ENCODE measurements at regions not wholly inside any gene's neighbourhood (a gene's known extent, or its start where the extent isn't known, plus 50 kb on each side); places are given as distances from the start of the nearest gene placed in this dataset.
"Not testable (repeated sequence)": the region's sequence is repeated elsewhere in the genome, so short reads cannot be mapped to it uniquely, and the experiment has no call there.

GRCh38 chr2:176774766-176775451 lies 437.7 kb upstream of the HNRNPA3 start:
- in situ Hi-C loops (cut with MboI; ENCODE audit: low sequenced_read_pairs), result no loop called here

GRCh38 chr2:176777262-176777661 lies 435.3 kb upstream of the HNRNPA3 start:
- in situ Hi-C loops (cut with MboI; ENCODE audit: low sequenced_read_pairs), result no loop called here

DNA sequence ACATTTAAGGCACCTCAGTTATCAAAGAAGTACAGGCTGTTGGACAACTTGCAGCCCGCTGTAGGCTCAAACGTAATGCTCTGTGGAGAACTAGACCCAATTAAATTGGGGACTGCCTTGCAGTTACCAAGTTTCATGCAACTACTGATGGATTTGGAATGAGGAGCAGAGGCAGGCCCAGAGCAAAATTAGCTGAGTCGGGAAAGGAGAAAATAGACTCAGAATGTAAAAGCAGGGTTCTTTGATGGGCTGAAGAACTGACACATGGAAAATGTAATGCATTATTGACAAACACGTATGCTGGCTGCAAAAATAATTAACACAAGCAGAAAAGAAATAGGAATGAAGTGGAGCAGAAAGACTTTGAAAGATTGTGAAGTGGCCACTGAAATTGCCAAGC lies 432.7 kb upstream of the HNRNPA3 start:
- in situ Hi-C loops (cut with MboI; ENCODE audit: low sequenced_read_pairs), result no loop called here

GRCh38 chr2:176780348-176780747 lies 432.2 kb upstream of the HNRNPA3 start:
- in situ Hi-C loops (cut with MboI; ENCODE audit: low sequenced_read_pairs), result no loop called here

- in situ Hi-C loops (cut with MboI; ENCODE audit: low sequenced_read_pairs), result no loop called here
Measured at GRCh38 chr2:176781570-176782217, 430.9 kb upstream of the HNRNPA3 start.

DNA sequence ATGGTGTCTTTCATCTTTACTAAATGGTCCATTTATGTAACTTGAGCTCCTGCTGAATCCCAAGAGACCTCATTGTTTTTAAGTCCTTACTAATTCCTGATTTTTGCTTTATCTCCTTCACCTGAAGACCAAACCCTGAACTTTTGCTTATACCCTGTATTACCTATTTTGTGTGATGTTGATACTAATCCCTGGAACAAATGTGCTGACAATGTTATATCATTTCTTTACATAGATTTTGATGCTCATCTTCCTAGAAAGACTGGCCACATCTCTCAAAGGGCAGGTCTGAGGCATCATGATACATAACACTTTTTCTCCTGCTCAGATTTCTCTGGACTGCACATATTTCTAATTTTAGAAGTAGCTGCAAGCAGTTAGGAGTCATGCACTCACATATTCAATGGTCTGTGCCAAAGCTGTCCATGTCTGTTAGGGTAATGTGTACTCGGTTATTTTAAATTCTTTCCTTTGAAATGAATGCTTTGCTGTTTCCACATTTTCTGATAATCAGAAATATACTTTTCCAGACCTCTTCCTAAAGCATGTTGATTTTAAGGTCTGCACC lies 427.9 kb upstream of the HNRNPA3 start:
- in situ Hi-C loops (cut with MboI; ENCODE audit: low sequenced_read_pairs), result no loop called here

GRCh38 chr2:176789751-176790150 lies 422.8 kb upstream of the HNRNPA3 start:
- in situ Hi-C loops (cut with MboI; ENCODE audit: low sequenced_read_pairs), result no loop called here

DNA sequence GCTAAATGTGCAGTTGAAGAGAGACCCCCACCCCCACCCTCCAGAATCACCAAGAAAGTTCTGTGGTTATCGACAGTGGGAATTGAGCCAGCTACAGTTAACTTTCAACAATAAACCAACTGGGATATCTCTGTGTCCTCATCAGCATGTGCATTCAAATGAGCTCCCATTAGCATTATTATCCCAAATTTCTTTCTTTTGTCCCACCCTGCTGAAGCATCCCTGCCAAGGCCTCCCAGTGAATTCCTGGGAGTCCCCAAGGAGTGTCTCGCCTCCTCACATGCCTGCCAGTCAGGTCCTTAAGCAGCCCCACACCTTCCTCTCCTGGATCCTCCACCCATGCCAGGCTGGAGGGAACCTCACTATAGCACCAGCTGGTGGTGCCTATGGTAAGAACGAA lies 422.1 kb upstream of the HNRNPA3 start:
- in situ Hi-C loops (cut with MboI; ENCODE audit: low sequenced_read_pairs), result no loop called here

DNA sequence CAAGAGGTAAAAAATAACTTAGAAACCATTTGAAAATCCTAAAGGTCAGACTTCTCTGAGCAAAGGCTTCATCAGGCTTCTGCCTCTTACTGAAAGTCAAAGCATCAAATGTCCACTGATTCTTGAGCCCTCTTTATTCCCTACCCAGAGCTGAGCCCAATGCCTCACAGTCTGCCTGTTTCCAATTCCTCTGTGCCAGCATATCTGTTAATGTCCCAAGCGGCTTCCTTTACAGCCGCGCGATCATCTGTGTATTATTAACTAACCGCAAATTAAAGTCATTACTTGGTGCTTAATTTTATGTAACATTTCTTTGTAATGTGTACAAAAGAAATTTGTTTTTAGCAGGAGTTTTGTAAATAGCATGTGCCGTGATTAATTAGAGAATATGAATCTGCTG lies 418.8 kb upstream of the HNRNPA3 start:
- in situ Hi-C loops (cut with MboI; ENCODE audit: low sequenced_read_pairs), result no loop called here

DNA sequence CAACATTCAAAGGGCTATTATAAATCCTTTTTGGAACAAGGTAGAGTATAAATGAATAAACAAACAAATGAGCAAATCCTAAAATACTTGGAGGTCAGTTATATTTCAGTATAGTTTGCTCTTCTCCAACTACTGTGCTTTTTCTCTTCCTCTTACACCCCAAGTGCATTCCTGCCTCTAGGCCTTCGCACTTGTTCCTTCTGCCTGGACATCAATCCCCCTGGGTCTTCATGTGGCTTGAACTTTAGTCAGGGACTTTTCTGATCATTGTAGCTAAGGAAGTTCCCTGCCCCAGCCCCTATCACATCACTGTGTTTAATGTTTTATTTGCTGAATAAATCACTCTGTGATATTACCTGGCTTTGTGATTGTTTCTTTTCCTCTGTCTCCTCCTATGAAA lies 418.2 kb upstream of the HNRNPA3 start:
- in situ Hi-C loops (cut with MboI; ENCODE audit: low sequenced_read_pairs), result no loop called here

GRCh38 chr2:176795823-176796222 lies 416.8 kb upstream of the HNRNPA3 start:
- in situ Hi-C loops (cut with MboI; ENCODE audit: low sequenced_read_pairs), result no loop called here

GRCh38 chr2:176796677-176797076 lies 415.9 kb upstream of the HNRNPA3 start:
- in situ Hi-C loops (cut with MboI; ENCODE audit: low sequenced_read_pairs), result not testable (repeated sequence)

GRCh38 chr2:176804392-176804791 lies 408.2 kb upstream of the HNRNPA3 start:
- in situ Hi-C loops (cut with MboI; ENCODE audit: low sequenced_read_pairs), result no loop called here

GRCh38 chr2:176805345-176805744 lies 407.2 kb upstream of the HNRNPA3 start:
- in situ Hi-C loops (cut with MboI; ENCODE audit: low sequenced_read_pairs), result no loop called here

GRCh38 chr2:176812246-176812775 lies 400.3 kb upstream of the HNRNPA3 start:
- in situ Hi-C loops (cut with MboI; ENCODE audit: low sequenced_read_pairs), result no loop called here

DNA sequence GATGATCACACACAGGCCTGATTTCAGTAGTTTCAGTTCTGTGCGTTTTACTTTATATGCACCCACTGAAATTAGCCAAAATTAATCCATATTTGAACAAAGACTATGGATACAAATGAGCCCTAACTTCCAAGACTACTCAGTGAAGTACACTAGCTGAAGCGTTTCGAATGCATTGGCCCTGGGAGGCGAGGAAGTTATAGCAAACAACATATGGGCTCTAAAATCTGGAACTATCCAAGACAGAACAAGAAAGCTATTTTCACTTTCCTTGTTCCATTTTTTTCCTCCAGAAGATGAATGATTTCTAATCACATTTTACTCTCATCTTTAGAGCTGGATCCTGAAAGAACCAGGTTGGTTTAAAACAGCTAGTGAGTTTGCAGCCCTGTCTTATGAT lies 399.4 kb upstream of the HNRNPA3 start:
- in situ Hi-C loops (cut with MboI; ENCODE audit: low sequenced_read_pairs), result no loop called here

DNA sequence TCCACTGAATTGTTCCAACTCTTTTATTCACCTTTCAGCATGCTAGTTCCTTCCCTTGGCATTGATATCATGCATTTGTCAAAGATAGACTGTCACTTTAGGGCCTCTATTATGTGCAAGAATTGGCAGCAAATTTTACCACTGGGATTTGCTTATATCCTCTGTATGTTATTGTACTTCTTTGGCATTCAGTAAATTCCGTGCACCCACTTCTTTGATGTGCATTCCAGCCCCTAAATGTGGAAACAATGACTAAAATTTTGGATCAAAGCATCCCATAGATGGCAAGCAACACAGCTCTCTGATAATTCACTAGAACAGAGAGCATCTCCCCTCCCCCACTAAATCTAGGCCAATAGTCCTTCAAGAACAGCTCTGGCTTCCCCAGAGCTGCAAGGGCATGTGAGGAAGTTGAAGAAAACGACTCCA lies 399.0 kb upstream of the HNRNPA3 start:
- in situ Hi-C loops (cut with MboI; ENCODE audit: low sequenced_read_pairs), result no loop called here

DNA sequence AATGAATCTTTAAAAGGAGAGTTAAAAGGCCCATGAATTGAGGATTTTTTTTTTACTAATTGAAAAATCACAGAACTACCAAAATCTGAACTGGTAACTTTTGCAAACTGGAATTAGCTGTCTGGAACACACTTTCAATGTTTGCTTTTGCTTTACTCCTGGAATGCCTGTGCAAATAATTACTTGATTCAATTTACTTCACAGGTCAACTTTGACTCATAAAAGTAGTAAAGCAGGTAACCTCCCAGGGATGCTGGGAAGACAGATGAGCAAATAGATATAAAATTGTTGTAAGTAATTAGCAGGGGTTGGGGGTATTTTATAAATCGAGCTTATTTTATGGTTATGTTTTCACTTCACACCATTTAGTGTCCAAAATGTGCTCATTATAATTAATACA lies 398.3 kb upstream of the HNRNPA3 start:
- in situ Hi-C loops (cut with MboI; ENCODE audit: low sequenced_read_pairs), result no loop called here

- in situ Hi-C loops (cut with MboI; ENCODE audit: low sequenced_read_pairs), result no loop called here
Measured at GRCh38 chr2:176814740-176815367, 397.7 kb upstream of the HNRNPA3 start.

GRCh38 chr2:176817061-176817565 lies 395.5 kb upstream of the HNRNPA3 start:
- in situ Hi-C loops (cut with MboI; ENCODE audit: low sequenced_read_pairs), result no loop called here

- in situ Hi-C loops (cut with MboI; ENCODE audit: low sequenced_read_pairs), result no loop called here
Measured at GRCh38 chr2:176818076-176818475, 394.5 kb upstream of the HNRNPA3 start.
